ENCODE measurements at regions not wholly inside any gene's neighbourhood (a gene's known extent, or its start where the extent isn't known, plus 50 kb on each side); places are given as distances from the start of the nearest gene placed in this dataset.

DNA sequence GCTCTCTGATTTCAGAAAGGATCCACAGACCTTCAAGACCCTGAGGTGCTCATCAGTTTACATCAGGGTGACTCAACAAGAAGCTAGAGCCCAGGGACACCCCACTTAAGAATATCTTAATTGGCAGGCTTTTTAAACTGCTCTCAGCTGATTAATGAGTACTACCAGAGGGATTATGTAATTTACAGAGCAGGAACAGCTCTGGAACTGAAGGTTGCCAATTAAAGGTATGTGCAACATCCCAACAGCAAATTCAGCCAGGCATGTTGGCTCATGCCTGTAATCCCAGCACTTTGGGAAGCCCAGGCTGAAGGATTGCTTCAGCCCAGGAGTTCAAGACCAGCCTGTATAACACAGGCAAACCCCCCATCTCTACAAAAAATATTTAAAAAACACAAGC is 295.7 kb downstream of the SETD4 start (continued):
- TF ChIP-seq ZSCAN20 (CRISPR knock-in tag; IDR thresholded peaks at IDR 0.05) = no peak

DNA sequence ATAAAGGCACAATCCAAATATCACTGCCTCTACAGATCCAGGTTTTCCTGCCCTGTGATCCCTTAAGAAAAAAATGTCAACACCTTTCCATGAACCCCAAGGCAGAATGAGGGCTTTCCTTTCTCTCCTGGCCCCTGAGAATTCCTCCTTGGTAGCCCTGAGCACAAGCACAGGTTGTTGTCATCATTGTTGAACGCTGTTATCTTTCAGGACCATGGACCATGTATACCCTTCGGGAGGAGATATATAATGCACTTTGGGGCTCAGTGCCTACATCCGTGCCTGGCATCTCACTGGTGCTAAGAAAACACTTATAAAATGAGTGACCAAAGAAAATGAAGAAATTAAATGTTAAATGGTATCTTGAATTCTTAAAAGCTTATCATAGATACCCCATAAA is 296.2 kb downstream of the SETD4 start:
- H3K4me2 ChIP-seq = no peak overlapping the region
- no peak overlapping the region for H3K27ac ChIP-seq
- H3K9me3 ChIP-seq = no peaks in the 10 kb centered on the region
- H3K4me1 ChIP-seq = no peaks in the 10 kb centered on the region
- DNase-seq (ENCODE audit: low read depth in 1 of 2, low spot score in 1 of 2) = no peak
- no peak overlapping the region for H3K4me3 ChIP-seq
- ChIA-PET POLR2A (no interaction called here), CTCF (interaction anchor here (1.0 kb wide), 1 partner anchor 14 kb away, joined by 3 read pairs; no protein-coding TSS in a partner anchor)
- FAIRE-seq = no peak
- WGBS (ENCODE audit: missing lambda C conversion rate) = 23% methylated on average over 3 of the region's 3 CpGs
- ATAC-seq = no peak
- TF ChIP-seq EHF (CRISPR knock-in tag; IDR thresholded peaks at IDR 0.05) (no peak), CBX8 (IDR thresholded peaks at IDR 0.05) (no peak), TP53 (CRISPR knock-in tag; IDR thresholded peaks at IDR 0.05) (no peak), NFE2L2 (conservative IDR thresholded peaks at IDR 0.05; ENCODE audit: low read length) (no peak)
- TF ChIP-seq, protein P1, sequence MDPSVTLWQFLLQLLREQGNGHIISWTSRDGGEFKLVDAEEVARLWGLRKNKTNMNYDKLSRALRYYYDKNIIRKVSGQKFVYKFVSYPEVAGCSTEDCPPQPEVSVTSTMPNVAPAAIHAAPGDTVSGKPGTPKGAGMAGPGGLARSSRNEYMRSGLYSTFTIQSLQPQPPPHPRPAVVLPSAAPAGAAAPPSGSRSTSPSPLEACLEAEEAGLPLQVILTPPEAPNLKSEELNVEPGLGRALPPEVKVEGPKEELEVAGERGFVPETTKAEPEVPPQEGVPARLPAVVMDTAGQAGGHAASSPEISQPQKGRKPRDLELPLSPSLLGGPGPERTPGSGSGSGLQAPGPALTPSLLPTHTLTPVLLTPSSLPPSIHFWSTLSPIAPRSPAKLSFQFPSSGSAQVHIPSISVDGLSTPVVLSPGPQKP (IDR thresholded peaks at IDR 0.05; ENCODE audit: low read depth, low read length) = no peak

DNA sequence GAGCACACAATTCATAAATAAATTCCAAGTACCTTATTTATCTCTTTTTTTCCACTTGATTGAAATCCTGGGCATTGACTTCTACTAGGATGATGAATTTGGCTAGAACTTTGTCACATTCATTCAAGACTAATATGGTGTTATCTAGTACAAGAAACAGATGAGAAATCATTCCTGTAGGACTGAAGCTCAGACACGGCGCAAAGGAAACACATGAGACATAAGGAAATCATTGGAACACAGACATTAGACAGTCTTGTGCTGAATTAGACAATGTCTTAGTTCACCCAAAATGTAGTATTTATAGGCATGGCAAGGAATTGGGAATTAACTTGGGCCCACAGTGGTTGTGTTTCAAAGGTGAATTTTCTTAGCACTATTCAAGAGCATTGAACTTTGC is 305.7 kb downstream of the SETD4 start:
- H3K27ac ChIP-seq = no peak overlapping the region
- ChIA-PET POLR2A (no interaction called here), CTCF (no interaction called here)
- no peak for ATAC-seq
- no peak for FAIRE-seq
- H3K4me3 ChIP-seq = no peak overlapping the region
- H3K4me1 ChIP-seq = no peaks in the 10 kb centered on the region
- no peak for DNase-seq (ENCODE audit: low read depth in 1 of 2, low spot score in 1 of 2)
- no peaks in the 10 kb centered on the region for H3K9me3 ChIP-seq
- H3K4me2 ChIP-seq = no peak overlapping the region
- WGBS (ENCODE audit: missing lambda C conversion rate) = 59% methylated on average over 2 of the region's 2 CpGs
- TF ChIP-seq PHF8 (IDR thresholded peaks at IDR 0.05; ENCODE audit: borderline replicate concordance, low read depth) (no peak), SMC3 (IDR thresholded peaks at IDR 0.05) (no peak), GATA3 (IDR thresholded peaks at IDR 0.05; ENCODE audit: borderline replicate concordance) (no peak)

DNA sequence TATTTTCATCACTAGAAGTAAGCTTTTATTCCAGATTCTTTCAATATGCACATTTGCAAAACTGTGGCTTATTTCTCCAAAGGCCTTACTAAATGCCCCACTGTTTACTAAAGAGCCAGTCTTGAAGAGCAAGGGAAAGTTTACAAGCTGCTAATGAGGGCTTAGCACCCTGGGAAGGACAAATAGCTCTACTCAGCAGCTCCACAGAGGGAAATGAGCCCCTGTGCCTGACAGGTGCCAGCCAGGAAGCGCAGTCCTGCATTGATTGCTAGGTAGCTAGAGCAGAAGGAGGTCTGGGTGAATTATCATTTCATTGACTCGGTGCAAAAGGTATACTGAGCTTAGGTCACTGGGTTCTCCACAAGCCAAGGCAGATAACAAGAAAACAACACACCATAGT is 307.0 kb downstream of the SETD4 start:
- no peaks in the 10 kb centered on the region for H3K9me3 ChIP-seq
- no peak overlapping the region for H3K4me3 ChIP-seq
- DNase-seq (ENCODE audit: low read depth in 1 of 2, low spot score in 1 of 2) (no peak), ATAC-seq (no peak), FAIRE-seq (no peak)
- ChIA-PET CTCF (no interaction called here), POLR2A (no interaction called here)
- no peak overlapping the region for H3K4me2 ChIP-seq
- TF ChIP-seq, protein P2, sequence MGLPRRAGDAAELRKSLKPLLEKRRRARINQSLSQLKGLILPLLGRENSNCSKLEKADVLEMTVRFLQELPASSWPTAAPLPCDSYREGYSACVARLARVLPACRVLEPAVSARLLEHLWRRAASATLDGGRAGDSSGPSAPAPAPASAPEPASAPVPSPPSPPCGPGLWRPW (IDR thresholded peaks at IDR 0.05) = no peak
- TF ChIP-seq POLR2AphosphoS2 (conservative IDR thresholded peaks at IDR 0.05; ENCODE audit: low read length) = no peak
- no peak for TF ChIP-seq EP300 (IDR thresholded peaks at IDR 0.05)
- TF ChIP-seq BHLHE40 (IDR thresholded peaks at IDR 0.05; ENCODE audit: low read depth, low read length) = no peak
- no peak for TF ChIP-seq GATA3 (IDR thresholded peaks at IDR 0.05; ENCODE audit: borderline replicate concordance)
- no peak for TF ChIP-seq SREBF2 (IDR thresholded peaks at IDR 0.05)
- no peak for TF ChIP-seq RNF2 (IDR thresholded peaks at IDR 0.05; ENCODE audit: borderline replicate concordance, low read depth)
- TF ChIP-seq RCOR1 (IDR thresholded peaks at IDR 0.05; ENCODE audit: low read depth, low read length) = no peak
- no peak for TF ChIP-seq RARB (CRISPR knock-in tag; IDR thresholded peaks at IDR 0.05)
- no peak overlapping the region for H3K27ac ChIP-seq
- H3K4me1 ChIP-seq = no peaks in the 10 kb centered on the region
- WGBS (ENCODE audit: missing lambda C conversion rate) = 7% methylated on average over 2 of the region's 2 CpGs

DNA sequence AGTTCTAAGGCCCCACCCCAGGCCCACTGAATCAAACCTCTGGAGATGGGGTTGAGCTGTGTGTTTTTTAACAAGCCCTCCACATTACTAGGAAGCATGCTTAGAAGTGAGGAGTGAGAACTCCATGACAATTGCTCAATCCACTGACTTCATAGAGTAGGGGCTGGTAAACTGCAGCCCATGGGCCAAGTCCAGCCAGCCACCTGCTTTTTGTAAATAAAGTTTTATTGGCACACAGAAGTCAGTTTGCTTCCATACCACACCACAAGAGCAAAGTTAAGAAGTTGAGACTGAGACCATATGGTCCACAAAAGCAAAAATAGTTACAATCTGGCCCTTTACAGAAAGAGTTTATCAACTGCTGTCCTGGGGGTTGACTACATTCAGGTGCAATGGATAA is 309.2 kb downstream of the SETD4 start:
- Histone ChIP-seq H3K9me3 (no peaks in the 10 kb centered on the region), H3K4me1 (no peaks in the 10 kb centered on the region), H3K4me2 (no peak overlapping the region), H3K27ac (no peak overlapping the region), H3K4me3 (no peak overlapping the region)
- DNase-seq (ENCODE audit: low read depth in 1 of 2, low spot score in 1 of 2) (no peak), ATAC-seq (no peak), FAIRE-seq (no peak)
- ChIA-PET CTCF (no interaction called here), POLR2A (no interaction called here)
- TF ChIP-seq SREBF2 (IDR thresholded peaks at IDR 0.05) = no peak
- TF ChIP-seq CHD2 (IDR thresholded peaks at IDR 0.05; ENCODE audit: low read length, partially characterized antibody) = no peak
- no peak for TF ChIP-seq NR3C1 (IDR thresholded peaks at IDR 0.05)
- TF ChIP-seq TFCP2L1 (CRISPR knock-in tag; IDR thresholded peaks at IDR 0.05) = no peak
- no peak for TF ChIP-seq RAD21 (conservative IDR thresholded peaks at IDR 0.05 in 1 of 2, IDR thresholded peaks at IDR 0.05 in 1 of 2)
- no peak for TF ChIP-seq HDAC2 (IDR thresholded peaks at IDR 0.05)
- TF ChIP-seq NPAS2 (CRISPR knock-in tag; IDR thresholded peaks at IDR 0.05; ENCODE audit: borderline replicate concordance) = no peak
- TF ChIP-seq TP53 (CRISPR knock-in tag; IDR thresholded peaks at IDR 0.05) = no peak
- TF ChIP-seq, protein P3, sequence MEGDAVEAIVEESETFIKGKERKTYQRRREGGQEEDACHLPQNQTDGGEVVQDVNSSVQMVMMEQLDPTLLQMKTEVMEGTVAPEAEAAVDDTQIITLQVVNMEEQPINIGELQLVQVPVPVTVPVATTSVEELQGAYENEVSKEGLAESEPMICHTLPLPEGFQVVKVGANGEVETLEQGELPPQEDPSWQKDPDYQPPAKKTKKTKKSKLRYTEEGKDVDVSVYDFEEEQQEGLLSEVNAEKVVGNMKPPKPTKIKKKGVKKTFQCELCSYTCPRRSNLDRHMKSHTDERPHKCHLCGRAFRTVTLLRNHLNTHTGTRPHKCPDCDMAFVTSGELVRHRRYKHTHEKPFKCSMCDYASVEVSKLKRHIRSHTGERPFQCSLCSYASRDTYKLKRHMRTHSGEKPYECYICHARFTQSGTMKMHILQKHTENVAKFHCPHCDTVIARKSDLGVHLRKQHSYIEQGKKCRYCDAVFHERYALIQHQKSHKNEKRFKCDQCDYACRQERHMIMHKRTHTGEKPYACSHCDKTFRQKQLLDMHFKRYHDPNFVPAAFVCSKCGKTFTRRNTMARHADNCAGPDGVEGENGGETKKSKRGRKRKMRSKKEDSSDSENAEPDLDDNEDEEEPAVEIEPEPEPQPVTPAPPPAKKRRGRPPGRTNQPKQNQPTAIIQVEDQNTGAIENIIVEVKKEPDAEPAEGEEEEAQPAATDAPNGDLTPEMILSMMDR (IDR thresholded peaks at IDR 0.05) = no peak
- TF ChIP-seq BHLHE40 (IDR thresholded peaks at IDR 0.05; ENCODE audit: low read depth, low read length) = no peak
- no peak for TF ChIP-seq RNF2 (IDR thresholded peaks at IDR 0.05; ENCODE audit: borderline replicate concordance, low read depth)
- TF ChIP-seq MAFK (IDR thresholded peaks at IDR 0.05; ENCODE audit: partially characterized antibody) = no peak
- TF ChIP-seq, protein P1 (IDR thresholded peaks at IDR 0.05; ENCODE audit: low read depth, low read length) = no peak
- no peak for TF ChIP-seq ZNF302 (CRISPR knock-in tag; IDR thresholded peaks at IDR 0.05)
- no peak for TF ChIP-seq CBX2 (IDR thresholded peaks at IDR 0.05; ENCODE audit: borderline replicate concordance, low read depth)
- TF ChIP-seq ZFP36 (IDR thresholded peaks at IDR 0.05; ENCODE audit: borderline replicate concordance, partially characterized antibody) = no peak

Data from A549 (cell line).